Neural cell (in vitro differentiated cells): ENCODE measurements at regions not wholly inside any gene's neighbourhood (a gene's known extent, or its start where the extent isn't known, plus 50 kb on each side); places are given as distances from the start of the nearest gene placed in this dataset.

Source experiments
- H2AFZ ChIP-seq: fragments of 200-600, 300-800 bp; sonication (generic), shearing (Covaris generic); 2 replicates; pipeline ENCODE4 v1.6.0; 2014; ENCODE audit warnings: low read depth, mild to moderate bottlenecking, antibody characterized with exemption, low read length, moderate library complexity
- H3F3A ChIP-seq: fragments of 200-600 bp; shearing (Covaris generic); 2 replicates; pipeline ENCODE4 v1.6.1; 2016; ENCODE audit warnings: mild to moderate bottlenecking, moderate library complexity, mixed read lengths, antibody characterized with exemption, low read length; ENCODE audit not compliant: insufficient read depth, poor library complexity, severe bottlenecking
- H3K27ac ChIP-seq: fragments of 200-600, 300-800 bp; sonication (generic), shearing (Covaris generic); 2 replicates; pipeline ENCODE4 v1.5.1; 2014; ENCODE audit warnings: mild to moderate bottlenecking, low read length, moderate library complexity
- H3K27me3 ChIP-seq: fragments of 300-800, 200-600 bp; sonication (generic), shearing (Covaris generic); 2 replicates; pipeline ENCODE4 v1.6.0; 2014; ENCODE audit warnings: mild to moderate bottlenecking, low read depth, low read length, moderate library complexity; ENCODE audit not compliant: insufficient read depth
- H3K36me3 ChIP-seq: fragments of 300-800, 200-600 bp; sonication (generic), shearing (Covaris generic); 2 replicates; pipeline ENCODE4 v1.5.1; 2014; ENCODE audit warnings: mild to moderate bottlenecking, antibody characterized with exemption, low read length, moderate library complexity; ENCODE audit not compliant: insufficient read depth
- H3K4me2 ChIP-seq: fragments of 300-800, 200-600 bp; sonication (generic), shearing (Covaris generic); 2 replicates; pipeline ENCODE4 v1.6.0; 2014; ENCODE audit warnings: mild to moderate bottlenecking, low read length
- H3K4me3 ChIP-seq: fragments of 300-800, 200-600 bp; sonication (generic), shearing (Covaris generic); 2 replicates; pipeline ENCODE4 v1.5.1; 2014; ENCODE audit warnings: mild to moderate bottlenecking, low read length, moderate library complexity
- H3K79me2 ChIP-seq: fragments of 200-600 bp; shearing (Covaris generic); replicated peaks from 2 replicates; pipeline ENCODE4 v1.6.0; 2014; ENCODE audit warnings: mild to moderate bottlenecking, low read length, moderate library complexity; ENCODE audit not compliant: insufficient read depth
- H3K9ac ChIP-seq: fragments of 300-800, 200-600 bp; sonication (generic), shearing (Covaris generic); 2 replicates; pipeline ENCODE4 v1.6.1; 2016; ENCODE audit warnings: mild to moderate bottlenecking, low read length, mixed read lengths
- H3K9me2 ChIP-seq: fragments of 200-600 bp; shearing (Covaris generic); 2 replicates; pipeline ENCODE4 v1.6.1; 2016; ENCODE audit warnings: mild to moderate bottlenecking, low read length, mixed read lengths; ENCODE audit not compliant: insufficient read depth
- H3K9me3 ChIP-seq: fragments of 200-600, 300-800 bp; sonication (generic), shearing (Covaris generic); 2 replicates; pipeline ENCODE4 v1.6.1; 2016; ENCODE audit warnings: mild to moderate bottlenecking, mixed run types, low read length, moderate library complexity, mixed read lengths
- H4K20me1 ChIP-seq: fragments of 200-600 bp; shearing (Covaris generic); 2 replicates; pipeline ENCODE4 v1.6.1; 2016; ENCODE audit warnings: mild to moderate bottlenecking, mixed run types; ENCODE audit not compliant: insufficient read depth
- CTCF ChIP-seq: fragments of 450-650 bp; IDR thresholded peaks from 2 replicates; pipeline ENCODE4 v1.5.1; 2014; ENCODE audit warnings: antibody characterized with exemption, mild to moderate bottlenecking, moderate library complexity; ENCODE audit not compliant: poor library complexity, severe bottlenecking
- EP300 ChIP-seq: fragments of 450-650 bp; conservative IDR thresholded peaks from 2 replicates; pipeline ENCODE4 v1.6.1; 2014; ENCODE audit warnings: antibody characterized with exemption, mild to moderate bottlenecking, moderate library complexity; ENCODE audit not compliant: poor library complexity, severe bottlenecking
- EZH2 ChIP-seq: fragments of 200-600, 300-800 bp; shearing (Covaris generic), sonication (generic); IDR thresholded peaks from 2 replicates; pipeline ENCODE4 v1.6.1; 2014; ENCODE audit warnings: antibody characterized with exemption, low read length, borderline replicate concordance, mild to moderate bottlenecking; ENCODE audit not compliant: insufficient read depth, poor library complexity, severe bottlenecking
- MXI1 ChIP-seq: fragments of 450-650 bp; conservative IDR thresholded peaks from 2 replicates; pipeline ENCODE4 v1.6.1; 2014; ENCODE audit warnings: antibody characterized with exemption, mild to moderate bottlenecking; ENCODE audit not compliant: poor library complexity, severe bottlenecking
- POLR2AphosphoS5 ChIP-seq: IDR thresholded peaks from 2 replicates; pipeline ENCODE4 v1.6.1; 2012
- RAD21 ChIP-seq: fragments of 450-650 bp; conservative IDR thresholded peaks from 2 replicates; pipeline ENCODE4 v1.6.1; 2014; ENCODE audit warnings: antibody characterized with exemption, mild to moderate bottlenecking, moderate library complexity
- REST ChIP-seq: IDR thresholded peaks from 2 replicates; pipeline ENCODE4 v1.6.1; 2012; ENCODE audit warnings: borderline replicate concordance
- SMC3 ChIP-seq: fragments of 450-650 bp; conservative IDR thresholded peaks from 2 replicates; pipeline ENCODE4 v1.6.1; 2014; ENCODE audit warnings: antibody characterized with exemption, mild to moderate bottlenecking, moderate library complexity; ENCODE audit not compliant: poor library complexity
- TAF1 ChIP-seq: IDR thresholded peaks from 2 replicates; pipeline ENCODE4 v1.6.1; 2012; ENCODE audit warnings: low read depth

DNA sequence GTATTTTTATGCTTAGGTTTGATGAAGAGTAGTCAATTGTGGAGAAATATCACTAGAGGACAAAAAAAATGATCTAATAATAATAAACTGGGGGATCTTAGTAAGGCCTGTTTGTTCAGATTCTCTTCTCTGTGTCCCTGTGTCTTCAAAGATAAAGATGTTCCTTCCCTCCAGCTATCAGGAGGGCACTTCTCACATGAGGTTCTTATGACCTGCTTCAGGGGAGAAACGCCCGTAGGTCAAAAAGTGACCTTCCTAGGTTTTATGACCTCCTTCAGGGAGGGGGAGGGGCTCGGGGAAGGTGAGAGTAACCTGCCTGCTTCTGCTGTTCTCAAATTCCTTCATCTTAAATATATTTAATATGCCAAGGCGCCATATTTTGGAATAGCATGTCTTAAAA lies 89.2 kb upstream of the JADE1 start:
- no peak overlapping the region for H2AFZ ChIP-seq
- H3K27ac ChIP-seq: no peak overlapping the region
- no peak overlapping the region for H3K4me2 ChIP-seq
- no peaks in the 10 kb centered on the region for H3K9me3 ChIP-seq
- no peak overlapping the region for H3K4me3 ChIP-seq
- no peaks in the 10 kb centered on the region for H3K9me2 ChIP-seq
- no peaks in the 10 kb centered on the region for H4K20me1 ChIP-seq
- H3K79me2 ChIP-seq: no peaks in the 10 kb centered on the region
- TF ChIP-seq POLR2AphosphoS5 (no peak), TAF1 (no peak), REST (no peak), SMC3 (no peak), MXI1 (no peak), EZH2 (no peak), EP300 (no peak), RAD21 (no peak), CTCF (no peak)
- H3K36me3 ChIP-seq: no peaks in the 10 kb centered on the region
- no peak overlapping the region for H3K9ac ChIP-seq
- no peaks in the 10 kb centered on the region for H3K27me3 ChIP-seq
- H3F3A ChIP-seq: no peaks in the 10 kb centered on the region

GRCh38 chr4:128718768-128719167 lies 90.7 kb upstream of the JADE1 start:
- no peak overlapping the region for H3K4me3 ChIP-seq
- H3K9me3 ChIP-seq: no peaks in the 10 kb centered on the region
- no peak overlapping the region for H3K9ac ChIP-seq
- no peaks in the 10 kb centered on the region for H3F3A ChIP-seq
- no peaks in the 10 kb centered on the region for H3K27me3 ChIP-seq
- H4K20me1 ChIP-seq: no peaks in the 10 kb centered on the region
- H3K4me2 ChIP-seq: no peak overlapping the region
- no peaks in the 10 kb centered on the region for H3K9me2 ChIP-seq
- no peak overlapping the region for H3K27ac ChIP-seq
- H3K79me2 ChIP-seq: no peaks in the 10 kb centered on the region
- TF ChIP-seq REST (no peak), CTCF (no peak), TAF1 (no peak), SMC3 (no peak), MXI1 (no peak), EP300 (no peak), EZH2 (no peak), POLR2AphosphoS5 (no peak), RAD21 (no peak)
- no peak overlapping the region for H2AFZ ChIP-seq
- no peaks in the 10 kb centered on the region for H3K36me3 ChIP-seq
